Fibroblast of villous mesenchyme (primary cell): ENCODE measurements at regions not wholly inside any gene's neighbourhood (a gene's known extent, or its start where the extent isn't known, plus 50 kb on each side); places are given as distances from the start of the nearest gene placed in this dataset.
A peak's percentile ranks its signal among the peaks of the same experiment; 100 is the strongest.

Experiments used
- DNase-seq: peaks from one replicate; pipeline ENCODE4 v3.0.0-alpha.2; 2010; ENCODE audit warnings: low read depth
- H3K4me3 ChIP-seq: 2 replicates; pipeline ENCODE4 v1.5.1; 2011; ENCODE audit warnings: low read depth, mild to moderate bottlenecking, low read length
- TF ChIP-seq, protein P1 (sequence below): IDR thresholded peaks from 2 replicates; pipeline ENCODE4 v1.5.1; 2012; ENCODE audit warnings: low read depth, mild to moderate bottlenecking, low read length; ENCODE audit not compliant: insufficient read depth

DNA sequence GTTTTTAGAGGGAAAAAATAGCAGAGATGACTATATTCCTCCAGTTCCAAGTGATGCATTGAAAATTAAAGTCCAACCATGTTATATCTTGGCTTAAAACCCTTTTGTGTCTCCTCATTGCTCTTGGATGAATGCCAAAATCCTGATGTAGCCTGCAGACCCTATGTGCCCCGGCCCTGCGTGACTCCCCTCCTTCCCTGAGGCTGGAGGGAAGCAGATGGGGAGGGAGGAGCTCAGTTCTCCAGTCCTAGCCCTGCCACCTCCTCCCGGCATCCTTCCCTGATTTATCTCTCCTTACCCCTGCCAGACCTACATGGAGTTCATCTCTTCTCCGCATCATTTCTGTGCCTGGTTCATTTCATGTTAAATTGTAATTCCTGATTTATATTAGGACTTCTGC, 397.4 kb downstream of the PTPRU start:
- DNase-seq: no peak
- no peak overlapping the region for H3K4me3 ChIP-seq
- TF ChIP-seq, protein P1, sequence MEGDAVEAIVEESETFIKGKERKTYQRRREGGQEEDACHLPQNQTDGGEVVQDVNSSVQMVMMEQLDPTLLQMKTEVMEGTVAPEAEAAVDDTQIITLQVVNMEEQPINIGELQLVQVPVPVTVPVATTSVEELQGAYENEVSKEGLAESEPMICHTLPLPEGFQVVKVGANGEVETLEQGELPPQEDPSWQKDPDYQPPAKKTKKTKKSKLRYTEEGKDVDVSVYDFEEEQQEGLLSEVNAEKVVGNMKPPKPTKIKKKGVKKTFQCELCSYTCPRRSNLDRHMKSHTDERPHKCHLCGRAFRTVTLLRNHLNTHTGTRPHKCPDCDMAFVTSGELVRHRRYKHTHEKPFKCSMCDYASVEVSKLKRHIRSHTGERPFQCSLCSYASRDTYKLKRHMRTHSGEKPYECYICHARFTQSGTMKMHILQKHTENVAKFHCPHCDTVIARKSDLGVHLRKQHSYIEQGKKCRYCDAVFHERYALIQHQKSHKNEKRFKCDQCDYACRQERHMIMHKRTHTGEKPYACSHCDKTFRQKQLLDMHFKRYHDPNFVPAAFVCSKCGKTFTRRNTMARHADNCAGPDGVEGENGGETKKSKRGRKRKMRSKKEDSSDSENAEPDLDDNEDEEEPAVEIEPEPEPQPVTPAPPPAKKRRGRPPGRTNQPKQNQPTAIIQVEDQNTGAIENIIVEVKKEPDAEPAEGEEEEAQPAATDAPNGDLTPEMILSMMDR: no peak

DNA sequence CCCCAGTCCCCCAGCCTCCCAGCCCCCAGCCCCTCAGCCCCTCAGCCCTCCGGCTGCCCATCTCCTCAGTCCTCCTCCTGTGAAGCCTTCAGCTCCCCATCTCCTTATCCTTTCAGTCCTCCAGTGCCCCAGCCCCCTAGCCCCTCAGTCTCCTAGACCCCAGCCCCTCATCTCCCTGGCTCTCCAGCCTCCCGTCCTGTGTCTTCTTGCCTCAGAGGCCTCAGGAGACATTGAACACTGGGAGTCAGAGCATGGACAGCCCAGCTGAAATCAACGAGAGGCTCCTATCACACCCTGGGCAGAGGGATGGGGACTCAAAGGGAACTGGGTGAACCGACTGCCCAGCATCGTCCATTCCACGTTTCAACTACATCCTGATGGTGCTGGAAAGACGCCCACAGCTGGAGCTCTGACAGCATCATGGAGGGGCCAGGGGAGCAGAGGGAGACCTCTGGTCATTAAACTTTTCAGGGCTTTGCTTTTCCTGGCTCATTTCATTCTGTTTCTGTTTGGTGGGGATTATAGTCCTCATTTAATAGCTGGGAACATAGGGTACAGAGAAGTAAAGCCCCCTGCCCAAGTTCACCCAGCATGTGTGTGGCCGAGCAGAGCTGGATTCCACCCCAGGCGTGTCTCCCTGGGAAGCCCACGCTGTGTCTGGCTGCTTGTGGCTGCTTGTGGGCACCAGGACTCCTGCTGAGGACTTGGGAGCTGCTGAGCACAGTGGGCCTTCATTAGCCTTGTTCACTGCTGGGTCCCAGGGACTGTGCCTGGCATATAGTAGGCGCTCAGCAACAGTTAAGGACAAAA, 396.7 kb downstream of the PTPRU start:
- no peak for DNase-seq
- TF ChIP-seq, protein P1: no peak
- no peak overlapping the region for H3K4me3 ChIP-seq

DNA sequence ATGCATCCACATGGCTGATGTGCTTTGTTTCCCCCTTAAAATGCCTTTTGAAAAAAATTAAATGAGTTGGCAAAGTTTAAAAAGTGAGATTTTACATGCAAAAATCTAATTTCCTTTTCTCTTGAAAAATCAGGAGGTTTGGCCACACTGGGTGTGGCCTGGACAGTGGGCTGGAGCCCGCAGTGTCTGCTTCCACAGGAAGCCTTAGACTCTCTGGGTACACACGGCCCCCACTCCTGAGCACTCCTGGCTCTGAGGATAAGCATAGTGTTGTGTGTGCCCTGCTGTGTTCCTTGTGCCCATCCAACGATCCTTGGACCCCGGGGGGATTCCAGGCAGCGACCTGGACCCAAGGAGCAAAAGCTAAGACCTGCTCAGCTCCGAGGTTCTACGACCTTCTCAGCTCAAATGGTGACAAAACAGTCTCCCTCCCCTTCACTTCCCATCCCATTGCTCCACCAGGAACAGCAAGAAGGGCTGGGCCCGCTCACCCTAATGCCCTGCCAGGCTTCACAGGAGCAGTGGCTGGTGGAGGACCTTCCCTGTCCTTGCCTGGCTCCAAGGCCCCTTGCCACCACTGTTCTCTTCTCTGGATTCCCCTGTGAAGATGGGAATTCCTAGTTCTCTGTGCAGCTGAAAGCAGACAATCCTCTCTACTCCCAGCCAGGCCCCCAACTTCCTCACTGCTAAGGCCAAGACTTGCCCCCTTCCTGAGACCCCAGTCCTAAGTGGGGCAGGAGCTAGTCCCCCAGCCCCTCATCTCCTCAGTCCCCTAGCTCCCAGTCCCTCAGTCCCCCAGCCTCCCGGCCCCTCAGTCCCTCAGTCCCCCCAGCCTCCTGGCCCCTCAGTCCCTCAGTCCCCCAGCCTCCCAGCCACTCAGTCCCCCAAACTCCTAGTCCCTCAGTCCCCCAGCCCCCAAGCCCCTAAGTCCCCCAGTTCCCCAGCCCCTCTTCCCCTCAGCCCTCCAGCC, 395.8 kb downstream of the PTPRU start:
- H3K4me3 ChIP-seq: no peak overlapping the region
- TF ChIP-seq, protein P1: no peak
- no peak for DNase-seq

DNA sequence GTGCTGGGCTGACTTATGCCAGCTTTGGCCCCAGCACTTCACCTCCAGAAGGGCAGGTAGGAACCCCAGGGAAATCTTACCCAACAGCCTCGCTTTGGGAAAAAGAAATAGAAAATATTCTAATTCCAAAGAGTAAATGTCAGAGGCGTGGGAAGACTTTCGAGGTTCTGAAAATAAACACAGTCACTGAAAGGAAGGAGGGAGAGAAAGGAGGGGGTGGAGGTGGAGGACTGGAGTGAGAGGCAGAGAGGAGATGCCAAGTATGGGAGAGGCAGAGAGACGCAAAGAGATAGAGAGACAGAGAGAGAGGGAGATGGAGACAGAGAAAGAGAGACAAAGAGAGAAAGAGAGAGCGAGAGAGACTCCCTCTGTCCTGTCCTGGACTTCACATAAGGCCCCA, 395.0 kb downstream of the PTPRU start:
- DNase-seq: peak; percentile 23
- TF ChIP-seq, protein P1: no peak
- H3K4me3 ChIP-seq: no peak overlapping the region

DNA sequence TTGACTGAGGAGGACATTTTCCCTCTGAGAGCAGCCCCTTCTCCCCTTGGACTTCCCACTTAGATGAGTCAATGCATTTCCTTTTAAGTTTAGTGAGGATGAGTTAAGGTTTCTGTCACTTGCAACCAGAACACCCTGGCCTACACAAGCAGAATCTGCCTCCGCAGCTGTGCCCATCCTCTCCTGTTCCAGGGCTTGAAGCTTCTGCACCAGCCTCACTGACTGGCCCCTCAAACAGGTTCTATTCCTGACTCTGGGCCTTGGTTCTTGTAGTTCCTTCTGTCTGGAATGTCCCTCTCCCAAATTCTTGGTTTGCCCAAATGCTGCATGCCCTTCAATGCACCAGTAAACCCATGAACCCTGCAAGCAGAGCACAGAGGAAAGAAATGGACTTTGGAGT, 394.4 kb downstream of the PTPRU start:
- TF ChIP-seq, protein P1: no peak
- H3K4me3 ChIP-seq: no peak overlapping the region
- no peak for DNase-seq

DNA sequence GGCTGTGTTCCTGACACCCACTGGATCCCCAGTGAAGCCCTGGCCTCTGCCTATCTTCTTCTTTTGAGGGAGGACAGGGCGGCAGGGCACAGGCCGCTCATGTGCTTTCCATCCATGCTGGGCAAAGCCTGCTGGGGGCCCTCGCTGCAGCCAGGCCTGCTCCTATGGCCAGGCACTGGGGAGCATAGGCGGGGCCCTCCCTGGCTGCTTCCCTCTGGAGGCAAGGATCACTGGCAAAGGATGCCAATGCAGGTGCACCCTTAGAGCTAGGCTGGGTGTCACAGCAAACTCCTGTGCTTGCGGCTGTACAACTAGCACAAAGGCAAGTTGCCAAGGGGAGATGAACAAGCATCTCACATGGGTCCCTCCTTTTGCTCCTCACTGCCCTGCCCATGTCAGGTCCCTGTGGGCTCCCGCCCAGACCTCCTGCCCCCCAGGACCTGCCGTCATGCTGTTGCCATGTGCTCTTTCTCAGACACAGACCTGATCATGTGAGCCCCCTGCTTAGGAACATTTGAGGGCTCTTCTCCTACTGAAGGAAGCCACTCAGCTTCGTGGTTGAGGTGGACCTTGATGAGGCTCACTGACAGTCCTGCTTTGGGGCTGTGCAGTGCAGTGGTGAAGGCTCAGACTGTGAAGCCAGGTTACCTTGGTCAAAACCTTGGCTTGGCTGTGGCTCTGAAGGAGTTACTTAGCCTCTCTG, 393.6 kb downstream of the PTPRU start:
- TF ChIP-seq, protein P1: no peak
- DNase-seq: no peak
- no peak overlapping the region for H3K4me3 ChIP-seq
